Esophagus muscularis mucosa (tissue), 3 donors: ENCODE measurements at regions not wholly inside any gene's neighbourhood (a gene's known extent, or its start where the extent isn't known, plus 50 kb on each side); places are given as distances from the start of the nearest gene placed in this dataset.

ENCODE experiments used
- POLR2AphosphoS5 ChIP-seq, 2 donors: sonication (generic); formaldehyde crosslinking; IDR thresholded peaks; one replicate each; pipeline ENCODE4 v1.6.1; 2017; ENCODE audit warnings: antibody characterized with exemption in 2 of 2
- TF ChIP-seq, protein P1 (sequence below), 3 experiments: fragments of 200-600 bp in 2 of 3; fragments of 450-650 bp in 1 of 3; sonication (generic) in 2 of 3; IDR thresholded peaks; one replicate each; pipeline ENCODE4 v1.5.1; 2017 to 2019; ENCODE audit warnings: antibody characterized with exemption in 3 of 3, mild to moderate bottlenecking in 2 of 3, moderate library complexity in 1 of 3

DNA sequence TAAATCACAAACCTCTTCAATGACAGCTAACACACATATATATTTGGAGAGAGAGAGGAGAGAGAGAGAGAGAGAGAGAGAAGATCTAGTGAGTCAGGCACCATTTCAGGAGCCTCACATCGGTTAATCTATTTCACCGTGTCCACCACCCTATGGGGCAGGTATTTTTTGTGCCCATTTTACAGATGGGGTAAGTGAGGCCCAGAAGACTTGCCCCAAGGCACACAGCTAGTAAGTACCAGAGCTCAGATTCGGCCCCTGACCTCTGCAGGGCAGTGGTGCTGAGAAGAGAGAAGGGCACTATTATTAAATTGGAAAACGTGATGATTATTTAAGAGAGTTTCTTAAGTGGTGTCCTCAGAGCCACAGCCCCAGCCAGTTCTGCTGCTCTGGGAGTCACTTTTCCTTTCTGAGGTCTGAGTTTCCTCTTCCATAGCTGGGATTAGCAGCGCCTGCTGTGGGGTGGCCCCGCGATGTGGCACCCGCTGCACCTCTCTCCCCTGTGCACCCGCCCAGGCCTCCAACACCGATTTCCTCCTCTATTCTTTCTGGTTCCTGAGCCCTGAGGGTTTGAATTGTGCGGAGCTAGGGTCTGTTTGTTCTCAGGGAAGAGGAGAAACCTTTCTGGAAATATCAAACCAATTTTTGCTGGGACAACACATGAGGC lies 303.9 kb downstream of the IRF8 start:
- TF ChIP-seq POLR2AphosphoS5 (IDR thresholded peaks at IDR 0.05): no peak
- TF ChIP-seq, protein P1, sequence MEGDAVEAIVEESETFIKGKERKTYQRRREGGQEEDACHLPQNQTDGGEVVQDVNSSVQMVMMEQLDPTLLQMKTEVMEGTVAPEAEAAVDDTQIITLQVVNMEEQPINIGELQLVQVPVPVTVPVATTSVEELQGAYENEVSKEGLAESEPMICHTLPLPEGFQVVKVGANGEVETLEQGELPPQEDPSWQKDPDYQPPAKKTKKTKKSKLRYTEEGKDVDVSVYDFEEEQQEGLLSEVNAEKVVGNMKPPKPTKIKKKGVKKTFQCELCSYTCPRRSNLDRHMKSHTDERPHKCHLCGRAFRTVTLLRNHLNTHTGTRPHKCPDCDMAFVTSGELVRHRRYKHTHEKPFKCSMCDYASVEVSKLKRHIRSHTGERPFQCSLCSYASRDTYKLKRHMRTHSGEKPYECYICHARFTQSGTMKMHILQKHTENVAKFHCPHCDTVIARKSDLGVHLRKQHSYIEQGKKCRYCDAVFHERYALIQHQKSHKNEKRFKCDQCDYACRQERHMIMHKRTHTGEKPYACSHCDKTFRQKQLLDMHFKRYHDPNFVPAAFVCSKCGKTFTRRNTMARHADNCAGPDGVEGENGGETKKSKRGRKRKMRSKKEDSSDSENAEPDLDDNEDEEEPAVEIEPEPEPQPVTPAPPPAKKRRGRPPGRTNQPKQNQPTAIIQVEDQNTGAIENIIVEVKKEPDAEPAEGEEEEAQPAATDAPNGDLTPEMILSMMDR (IDR thresholded peaks at IDR 0.05): no peak
